Adrenal gland (tissue), 9 donors: ENCODE measurements at regions not wholly inside any gene's neighbourhood (a gene's known extent, or its start where the extent isn't known, plus 50 kb on each side); places are given as distances from the start of the nearest gene placed in this dataset.

Source experiments
- DNase-seq, 7 donors: peaks; one replicate each; pipeline ENCODE4 v3.0.0-alpha.2; 2019 to 2020
- H3K27ac ChIP-seq, 5 donors: fragments of 200-600 bp; sonication (generic) in 4 of 5; 1 replicate in 3 of 5; 2 replicates in 2 of 5; pipeline versions ENCODE4 v1.5.1 to v1.8.0; 2016 to 2020; ENCODE audit warnings: mild to moderate bottlenecking in 1 of 5
- H3K27me3 ChIP-seq: fragments of 200-600 bp; 2 replicates; pipeline ENCODE4 v1.8.0; 2021
- H3K36me3 ChIP-seq, 2 donors: fragments of 200-600 bp; replicated peaks in 1 of 2; 1 replicate in 1 of 2; 2 replicates in 1 of 2; pipeline versions ENCODE4 v1.5.1 to v1.8.0; 2018 to 2022
- H3K4me1 ChIP-seq, 2 donors: fragments of 200-600 bp; replicated peaks in 1 of 2; 1 replicate in 1 of 2; 2 replicates in 1 of 2; pipeline versions ENCODE4 v1.5.1 to v1.8.0; 2018 to 2021
- H3K4me3 ChIP-seq, 4 donors: fragments of 200-600 bp; sonication (generic) in 3 of 4; one replicate each; pipeline ENCODE4 v1.5.1; 2016 to 2018
- H3K9me3 ChIP-seq, 3 donors: fragments of 200-600 bp; sonication (generic) in 1 of 3; replicated peaks in 1 of 3; 1 replicate in 2 of 3; 2 replicates in 1 of 3; pipeline versions ENCODE4 v1.5.1 to v1.8.0; 2016 to 2021
- CTCF ChIP-seq, 6 experiments: fragments of 450-650 bp in 4 of 6; fragments of 200-600 bp in 2 of 6; sonication (generic) in 1 of 6; IDR thresholded peaks; 1 replicate in 5 of 6; 2 replicates in 1 of 6; pipeline versions ENCODE4 v1.5.1 to v1.8.0; 2016 to 2021; ENCODE audit warnings: antibody characterized with exemption in 6 of 6, mild to moderate bottlenecking in 2 of 6, moderate library complexity in 1 of 6
- POLR2A ChIP-seq, 2 donors: fragments of 450-650 bp; IDR thresholded peaks; one replicate each; pipeline ENCODE4 v1.6.1; 2017; ENCODE audit warnings: antibody characterized with exemption in 2 of 2, mild to moderate bottlenecking in 2 of 2, moderate library complexity in 1 of 2
- WGBS, 4 donors: extraction: QIAGEN DNeasy Blood & Tissue Kit in 2 of 4; methylation state at CpG; one replicate each; pipeline versions ENCODE4 v1.1.5 to v1.1.7; 2013 to 2017; 5-methylcytosine and 5-hydroxymethylcytosine counted together
- intact Hi-C, 2 donors: fragments of 100-400 bp; cut with DNase I; formaldehyde crosslinking; loops; one replicate each; pipeline versions ENCODE4 v1.14.1 to v1.15.0; 2022 to 2023
- donor health status: healthy with polysubstance abuse.
- donor health status: Bipolar disorder and iron deficiency.
- donor health status: DM: yes; HTN: yes; CAD: no.
- donor health status: DM: no; HTN: no; CAD: no.
- donor health status: DM: no; HTN: no; CAD: no.

DNA sequence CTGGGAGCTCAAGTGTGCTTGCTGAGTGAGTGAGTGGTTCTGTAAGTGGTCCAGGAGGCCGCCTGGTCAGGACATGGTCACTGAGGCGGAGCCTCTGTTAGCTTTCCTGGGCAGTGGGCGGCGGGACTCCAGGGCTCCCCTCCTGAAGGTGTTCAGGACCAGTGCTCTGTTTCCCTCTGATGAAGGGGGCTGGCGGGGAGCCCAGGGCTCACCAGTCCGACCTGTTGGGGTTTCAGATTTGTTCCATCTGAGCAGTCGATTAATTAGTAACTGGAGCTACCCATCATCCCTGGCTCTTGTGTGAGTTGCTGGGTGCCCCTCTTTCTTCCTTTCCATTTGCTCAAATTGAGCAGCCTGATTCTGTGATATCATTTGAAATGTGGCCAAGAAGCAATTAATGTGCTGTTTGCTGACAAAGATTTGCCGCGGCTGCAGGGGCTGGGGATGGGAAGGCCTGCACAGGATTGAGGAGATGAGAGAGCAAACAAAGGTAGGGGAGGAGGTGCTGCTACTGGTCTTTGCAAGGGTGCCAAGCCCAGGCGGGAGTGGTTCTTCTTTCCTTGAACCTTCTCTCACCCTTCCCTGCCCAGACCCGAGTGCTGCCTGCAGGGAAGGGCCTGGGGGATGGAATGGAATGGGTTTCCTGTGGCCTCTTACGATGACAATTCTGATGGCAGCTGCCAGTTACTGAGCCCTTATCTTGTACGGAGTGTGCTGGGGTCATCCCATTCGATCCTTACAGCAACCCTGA, 92.8 kb upstream of the PITX1 start:
- 71 to 79% (median 75%) methylated on average over 14 of the region's 14 CpGs for WGBS, 4 donors
- H3K9me3 ChIP-seq: no peaks in the 10 kb centered on the region
- no peak for TF ChIP-seq CTCF (IDR thresholded peaks at IDR 0.05)
- no peak for TF ChIP-seq POLR2A (IDR thresholded peaks at IDR 0.05)
- no peak for DNase-seq
- H3K4me3 ChIP-seq: no peak overlapping the region
- H3K27me3 ChIP-seq: no peaks in the 10 kb centered on the region
- intact Hi-C loops: no loop called here
- H3K4me1 ChIP-seq: no peaks in the 10 kb centered on the region
- H3K36me3 ChIP-seq: no peaks in the 10 kb centered on the region
- no peak overlapping the region for H3K27ac ChIP-seq

- no peaks in the 10 kb centered on the region for H3K4me1 ChIP-seq
- no peaks in the 10 kb centered on the region for H3K36me3 ChIP-seq
- intact Hi-C loops: no loop called here
- no peak overlapping the region for H3K27ac ChIP-seq
- H3K9me3 ChIP-seq: no peaks in the 10 kb centered on the region
- H3K27me3 ChIP-seq: no peaks in the 10 kb centered on the region
- no peak overlapping the region for H3K4me3 ChIP-seq
- no peak for TF ChIP-seq POLR2A (IDR thresholded peaks at IDR 0.05)
- no peak for TF ChIP-seq CTCF (IDR thresholded peaks at IDR 0.05)
- DNase-seq: no peak
- WGBS, 4 donors: 73 to 83% (median 78%) methylated on average over 6 to 8 of the region's 8 CpGs
Observed at GRCh38 chr5:135124724-135125123, 90.7 kb upstream of the PITX1 start.

- H3K36me3 ChIP-seq: no peaks in the 10 kb centered on the region
- DNase-seq: no peak
- intact Hi-C loops: no loop called here
- no peaks in the 10 kb centered on the region for H3K4me1 ChIP-seq
- no peak overlapping the region for H3K27ac ChIP-seq
- WGBS, 4 donors: 49 to 70% (median 57%) methylated on average over 4 of the region's 4 CpGs
- no peaks in the 10 kb centered on the region for H3K27me3 ChIP-seq
- no peak overlapping the region for H3K4me3 ChIP-seq
- H3K9me3 ChIP-seq: no peaks in the 10 kb centered on the region
- TF ChIP-seq CTCF (IDR thresholded peaks at IDR 0.05) (no peak), POLR2A (IDR thresholded peaks at IDR 0.05) (no peak)
Observed at GRCh38 chr5:135124128-135124527, 90.1 kb upstream of the PITX1 start.

DNA sequence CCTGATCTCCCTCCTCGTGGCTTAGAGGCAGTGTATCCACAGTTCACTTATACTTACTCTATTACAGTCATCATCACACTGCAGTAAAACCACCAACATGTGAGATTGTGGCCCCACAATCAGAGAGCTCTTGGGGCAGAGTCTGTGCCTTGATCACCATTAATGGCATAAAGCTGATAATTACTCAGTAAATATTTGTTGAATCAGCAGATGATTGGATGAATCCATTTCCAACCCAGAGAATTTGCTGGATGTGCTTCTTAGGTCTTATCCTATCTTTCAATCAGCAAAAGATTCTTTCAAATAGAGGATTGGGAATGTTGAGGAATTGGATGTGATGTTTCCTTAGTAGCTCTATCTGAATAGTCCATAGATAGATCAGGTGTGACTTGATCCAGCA, 88.8 kb upstream of the PITX1 start:
- Histone ChIP-seq H3K4me3 (no peak overlapping the region), H3K27ac (no peak overlapping the region), H3K27me3 (no peaks in the 10 kb centered on the region), H3K9me3 (no peaks in the 10 kb centered on the region), H3K36me3 (no peaks in the 10 kb centered on the region), H3K4me1 (no peaks in the 10 kb centered on the region)
- no peak for TF ChIP-seq CTCF (IDR thresholded peaks at IDR 0.05)
- WGBS, 4 donors: 59 to 90% (median 66%) methylated on average over 1 of the region's 1 CpG
- intact Hi-C loops: no loop called here
- DNase-seq: no peak
